ENCODE measurements at regions not wholly inside any gene's neighbourhood (a gene's known extent, or its start where the extent isn't known, plus 50 kb on each side); places are given as distances from the start of the nearest gene placed in this dataset.

DNA sequence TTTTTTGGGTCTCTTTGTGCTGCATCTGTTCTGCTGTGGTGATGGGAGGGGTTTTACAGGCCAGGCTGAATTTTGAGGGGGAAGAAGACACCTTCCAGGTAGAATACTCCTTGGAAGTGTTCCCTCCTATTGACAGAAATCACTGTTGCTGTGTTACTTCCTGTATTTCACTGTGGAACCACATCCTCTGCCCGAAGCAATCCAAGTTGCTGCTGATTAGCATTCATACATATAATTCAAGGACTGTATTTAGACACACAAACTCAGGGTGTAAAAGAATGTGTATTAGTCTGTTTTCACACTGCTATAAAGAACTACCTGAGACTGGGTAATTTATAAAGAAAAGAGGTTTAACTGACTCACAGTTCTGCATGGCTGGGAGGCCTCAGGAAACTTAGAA, 50.6 kb upstream of the TMEM244 start:
- TF ChIP-seq POLR2AphosphoS5 (IDR thresholded peaks at IDR 0.05; ENCODE audit: borderline replicate concordance, low read depth, low read length) (no peak), EZH2 (IDR thresholded peaks at IDR 0.05) (no peak), FOXP2 (optimal IDR thresholded peaks at IDR 0.05; ENCODE audit: control extremely low read depth, extremely low read length, insufficient read depth) (no peak)

Data from SK-N-MC (cell line).